ENCODE measurements at regions not wholly inside any gene's neighbourhood (a gene's known extent, or its start where the extent isn't known, plus 50 kb on each side); places are given as distances from the start of the nearest gene placed in this dataset.

DNA sequence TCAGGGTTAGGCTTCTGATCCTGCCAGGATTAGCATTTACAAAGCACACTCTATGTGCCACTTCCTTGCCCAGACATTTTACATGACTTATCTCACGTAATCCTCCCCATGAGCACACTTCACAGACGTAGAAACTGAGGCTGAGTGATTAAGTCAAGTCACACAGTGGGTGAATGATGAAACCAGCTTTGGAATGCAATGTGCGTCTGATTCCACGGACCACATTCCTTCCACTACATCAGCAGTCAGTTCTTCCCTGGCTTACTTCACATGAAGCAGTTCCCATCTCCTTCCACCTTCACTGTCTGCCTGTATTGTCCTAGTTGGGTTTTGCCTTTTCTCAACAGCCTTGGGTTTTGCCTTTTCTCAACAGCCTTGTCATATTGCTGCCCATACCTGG lies 134.3 kb upstream of the PPARGC1A start:
- Histone ChIP-seq H3K4me3 (ENCODE audit: low read length) (no peak overlapping the region), H3K27me3 (ENCODE audit: control insufficient read depth, insufficient read depth, low read length) (no peaks in the 10 kb centered on the region), H3K4me1 (ENCODE audit: control insufficient read depth, insufficient read depth, low read length) (no peaks in the 10 kb centered on the region), H3K9me3 (ENCODE audit: control insufficient read depth, insufficient read depth, low read length) (peaks cover 4% of the 10 kb centered on the region), H3K36me3 (ENCODE audit: control insufficient read depth, insufficient read depth, low read length) (no peaks in the 10 kb centered on the region), H3K27ac (ENCODE audit: low read length) (no peak overlapping the region)
- 77% methylated on average over 4 of the region's 4 CpGs for WGBS (ENCODE audit: insufficient coverage)
- Mint-ChIP-seq H3K4me3 (no peak overlapping the region), H3K27ac (no peak overlapping the region), H3K36me3 (no peaks in the 10 kb centered on the region), H3K4me1 (no peaks in the 10 kb centered on the region), H3K27me3 (ENCODE audit: low read depth in 2 of 2) (no peaks in the 10 kb centered on the region), H3K9me3 (peaks cover 3 to 4% of the 10 kb centered on the region in 2 donors)
- intact Hi-C loops (cut with micrococcal nuclease) = no loop called here
- ATAC-seq = no peak
- TF ChIP-seq, protein P1, sequence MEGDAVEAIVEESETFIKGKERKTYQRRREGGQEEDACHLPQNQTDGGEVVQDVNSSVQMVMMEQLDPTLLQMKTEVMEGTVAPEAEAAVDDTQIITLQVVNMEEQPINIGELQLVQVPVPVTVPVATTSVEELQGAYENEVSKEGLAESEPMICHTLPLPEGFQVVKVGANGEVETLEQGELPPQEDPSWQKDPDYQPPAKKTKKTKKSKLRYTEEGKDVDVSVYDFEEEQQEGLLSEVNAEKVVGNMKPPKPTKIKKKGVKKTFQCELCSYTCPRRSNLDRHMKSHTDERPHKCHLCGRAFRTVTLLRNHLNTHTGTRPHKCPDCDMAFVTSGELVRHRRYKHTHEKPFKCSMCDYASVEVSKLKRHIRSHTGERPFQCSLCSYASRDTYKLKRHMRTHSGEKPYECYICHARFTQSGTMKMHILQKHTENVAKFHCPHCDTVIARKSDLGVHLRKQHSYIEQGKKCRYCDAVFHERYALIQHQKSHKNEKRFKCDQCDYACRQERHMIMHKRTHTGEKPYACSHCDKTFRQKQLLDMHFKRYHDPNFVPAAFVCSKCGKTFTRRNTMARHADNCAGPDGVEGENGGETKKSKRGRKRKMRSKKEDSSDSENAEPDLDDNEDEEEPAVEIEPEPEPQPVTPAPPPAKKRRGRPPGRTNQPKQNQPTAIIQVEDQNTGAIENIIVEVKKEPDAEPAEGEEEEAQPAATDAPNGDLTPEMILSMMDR (IDR thresholded peaks at IDR 0.05) = no peak
- DNase-seq = no peak

GRCh38 chr4:24015782-24016181 lies 125.9 kb upstream of the PPARGC1A start:
- ATAC-seq (no peak), DNase-seq (no peak)
- TF ChIP-seq, protein P1 (IDR thresholded peaks at IDR 0.05) = no peak
- H3K4me3 Mint-ChIP-seq = no peak overlapping the region
- Histone ChIP-seq H3K36me3 (ENCODE audit: control insufficient read depth, insufficient read depth, low read length) (no peaks in the 10 kb centered on the region), H3K9me3 (ENCODE audit: control insufficient read depth, insufficient read depth, low read length) (peaks cover 5% of the 10 kb centered on the region), H3K4me3 (ENCODE audit: low read length) (no peak overlapping the region), H3K27me3 (ENCODE audit: control insufficient read depth, insufficient read depth, low read length) (no peaks in the 10 kb centered on the region), H3K27ac (ENCODE audit: low read length) (no peak overlapping the region), H3K4me1 (ENCODE audit: control insufficient read depth, insufficient read depth, low read length) (no peaks in the 10 kb centered on the region)
- intact Hi-C loops (cut with micrococcal nuclease) = no loop called here
- H3K27ac Mint-ChIP-seq = no peak overlapping the region
- H3K27me3 Mint-ChIP-seq (ENCODE audit: low read depth in 2 of 2) = no peaks in the 10 kb centered on the region
- H3K4me1 Mint-ChIP-seq = no peaks in the 10 kb centered on the region
- H3K36me3 Mint-ChIP-seq = no peaks in the 10 kb centered on the region
- 86% methylated on average over 1 of the region's 1 CpG for WGBS (ENCODE audit: insufficient coverage)
- peaks cover 4 to 17% of the 10 kb centered on the region in 2 donors for H3K9me3 Mint-ChIP-seq

DNA sequence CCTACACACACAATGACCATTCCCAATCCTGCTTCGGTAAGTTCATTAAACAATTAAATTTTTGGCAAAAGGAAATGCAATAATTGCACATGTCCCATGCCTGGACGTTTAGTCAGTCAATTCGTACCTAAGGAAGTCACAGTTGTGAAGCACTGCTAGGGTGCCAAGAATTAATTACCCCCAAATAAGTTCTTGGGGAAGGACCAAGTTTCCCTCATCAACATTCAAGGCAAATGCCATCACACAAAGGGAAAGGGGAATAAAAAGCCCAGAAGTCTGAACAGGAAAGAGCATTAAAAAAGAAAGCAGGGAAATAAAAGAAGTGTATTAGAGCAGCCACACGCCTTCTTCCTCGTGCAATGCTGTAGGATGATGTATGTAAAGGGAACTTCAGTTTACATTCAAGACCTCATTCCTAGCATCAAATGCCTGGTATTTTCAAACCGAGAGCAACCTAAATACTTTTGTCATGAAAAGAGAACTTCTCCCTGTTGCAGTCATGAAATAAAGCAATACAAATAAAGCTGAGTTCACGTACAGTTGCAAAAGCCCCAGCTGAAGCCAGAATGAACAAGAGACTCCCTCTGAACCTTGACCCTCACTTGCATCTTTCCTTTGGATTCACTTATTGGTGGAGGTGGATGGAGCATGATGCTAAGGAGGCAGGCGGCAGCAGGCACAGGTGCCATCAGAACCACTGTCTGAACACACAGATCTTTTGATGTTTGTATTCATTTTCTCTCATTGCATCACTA lies 124.0 kb upstream of the PPARGC1A start:
- peaks cover 4 to 17% of the 10 kb centered on the region in 2 donors for H3K9me3 Mint-ChIP-seq
- no peak overlapping the region for H3K27ac Mint-ChIP-seq
- H3K4me3 ChIP-seq (ENCODE audit: low read length) = no peak overlapping the region
- H3K4me1 Mint-ChIP-seq = no peaks in the 10 kb centered on the region
- ATAC-seq (no peak), DNase-seq (no peak)
- H3K4me1 ChIP-seq (ENCODE audit: control insufficient read depth, insufficient read depth, low read length) = no peaks in the 10 kb centered on the region
- no peaks in the 10 kb centered on the region for H3K36me3 ChIP-seq (ENCODE audit: control insufficient read depth, insufficient read depth, low read length)
- H3K27ac ChIP-seq (ENCODE audit: low read length) = no peak overlapping the region
- no peaks in the 10 kb centered on the region for H3K27me3 ChIP-seq (ENCODE audit: control insufficient read depth, insufficient read depth, low read length)
- H3K4me3 Mint-ChIP-seq = no peak overlapping the region
- peaks cover 3% of the 10 kb centered on the region for H3K9me3 ChIP-seq (ENCODE audit: control insufficient read depth, insufficient read depth, low read length)
- H3K36me3 Mint-ChIP-seq = no peaks in the 10 kb centered on the region
- intact Hi-C loops (cut with micrococcal nuclease) = no loop called here
- no peaks in the 10 kb centered on the region for H3K27me3 Mint-ChIP-seq (ENCODE audit: low read depth in 2 of 2)
- WGBS (ENCODE audit: insufficient coverage) = 79% methylated on average over 7 of the region's 8 CpGs
- TF ChIP-seq, protein P1 (IDR thresholded peaks at IDR 0.05) = no peak

- DNase-seq (no peak), ATAC-seq (no peak)
- Mint-ChIP-seq H3K36me3 (no peaks in the 10 kb centered on the region), H3K4me3 (no peak overlapping the region), H3K9me3 (peaks cover 4 to 7% of the 10 kb centered on the region in 2 donors), H3K27me3 (ENCODE audit: low read depth in 2 of 2) (no peaks in the 10 kb centered on the region), H3K4me1 (no peaks in the 10 kb centered on the region), H3K27ac (no peak overlapping the region)
- no peak overlapping the region for H3K27ac ChIP-seq (ENCODE audit: low read length)
- no peaks in the 10 kb centered on the region for H3K36me3 ChIP-seq (ENCODE audit: control insufficient read depth, insufficient read depth, low read length)
- H3K9me3 ChIP-seq (ENCODE audit: control insufficient read depth, insufficient read depth, low read length) = peaks cover 3% of the 10 kb centered on the region
- H3K27me3 ChIP-seq (ENCODE audit: control insufficient read depth, insufficient read depth, low read length) = no peaks in the 10 kb centered on the region
- 56% methylated on average over 1 of the region's 1 CpG for WGBS (ENCODE audit: insufficient coverage)
- TF ChIP-seq, protein P1 (IDR thresholded peaks at IDR 0.05) = no peak
- intact Hi-C loops (cut with micrococcal nuclease) = no loop called here
- no peak overlapping the region for H3K4me3 ChIP-seq (ENCODE audit: low read length)
- H3K4me1 ChIP-seq (ENCODE audit: control insufficient read depth, insufficient read depth, low read length) = no peaks in the 10 kb centered on the region
These were observed 121.1 kb upstream of the PPARGC1A start for GRCh38 chr4:24010994-24011393.
